MM.1S (cell line): ENCODE measurements at regions not wholly inside any gene's neighbourhood (a gene's known extent, or its start where the extent isn't known, plus 50 kb on each side); places are given as distances from the start of the nearest gene placed in this dataset.

Experiments used
- DNase-seq: peaks from one replicate; pipeline ENCODE4 v3.0.0-alpha.2; 2015
- H2AFZ ChIP-seq: fragments of 300-600 bp; sonication (generic); 2 replicates; pipeline ENCODE4 v1.6.0; 2016; ENCODE audit warnings: antibody characterized with exemption, low read length
- H3F3A ChIP-seq: fragments of 300-600 bp; sonication (generic); 2 replicates; pipeline ENCODE4 v1.6.1; 2016; ENCODE audit warnings: mild to moderate bottlenecking, antibody characterized with exemption, low read length, moderate library complexity, mixed read lengths; ENCODE audit not compliant: insufficient read depth
- H3K27ac ChIP-seq: fragments of 300-600 bp; sonication (generic); 2 replicates; pipeline ENCODE4 v1.5.1; 2016; ENCODE audit warnings: mild to moderate bottlenecking, low read length
- H3K27me3 ChIP-seq: fragments of 300-600 bp; sonication (generic); replicated peaks from 2 replicates; pipeline ENCODE4 v1.6.0; 2016; ENCODE audit warnings: low read length; ENCODE audit not compliant: insufficient read depth
- H3K36me3 ChIP-seq: fragments of 300-600 bp; sonication (generic); replicated peaks from 2 replicates; pipeline ENCODE4 v1.6.1; 2016; ENCODE audit warnings: mild to moderate bottlenecking, low read length, mixed read lengths; ENCODE audit not compliant: insufficient read depth
- H3K4me1 ChIP-seq: fragments of 300-600 bp; sonication (generic); 2 replicates; pipeline ENCODE4 v1.6.1; 2016; ENCODE audit warnings: low read length, mixed read lengths
- H3K4me2 ChIP-seq: fragments of 300-600 bp; sonication (generic); 2 replicates; pipeline ENCODE4 v1.6.0; 2016; ENCODE audit warnings: low read depth, low read length
- H3K4me3 ChIP-seq: fragments of 300-600 bp; sonication (generic); 2 replicates; pipeline ENCODE4 v1.5.1; 2016; ENCODE audit warnings: low read length, mixed read lengths
- H3K79me2 ChIP-seq: fragments of 300-600 bp; sonication (generic); 2 replicates; pipeline ENCODE4 v1.6.1; 2016; ENCODE audit warnings: mixed run types, low read length, mixed read lengths
- H3K9ac ChIP-seq: fragments of 300-600 bp; sonication (generic); 2 replicates; pipeline ENCODE4 v1.6.1; 2016; ENCODE audit warnings: low read length, mixed read lengths
- H3K9me2 ChIP-seq: fragments of 300-600 bp; sonication (generic); replicated peaks from 2 replicates; pipeline ENCODE4 v1.6.1; 2016; ENCODE audit warnings: mild to moderate bottlenecking, low read length, mixed read lengths; ENCODE audit not compliant: insufficient read depth
- H3K9me3 ChIP-seq: fragments of 300-600 bp; sonication (generic); replicated peaks from 2 replicates; pipeline ENCODE4 v1.6.1; 2016; ENCODE audit warnings: mild to moderate bottlenecking, low read length, mixed read lengths; ENCODE audit not compliant: insufficient read depth
- H4K20me1 ChIP-seq: fragments of 300-600 bp; sonication (generic); 2 replicates; pipeline ENCODE4 v1.6.1; 2016; ENCODE audit warnings: mild to moderate bottlenecking, low read length, moderate library complexity, mixed read lengths; ENCODE audit not compliant: insufficient read depth
- EZH2 ChIP-seq: fragments of 300-600 bp; sonication (generic); optimal IDR thresholded peaks from 2 replicates; pipeline ENCODE3; 2017; ENCODE audit warnings: low read depth, mild to moderate bottlenecking, antibody characterized with exemption, low read length, mixed read lengths
- EZH2phosphoT487 ChIP-seq: fragments of 300-600 bp; sonication (generic); IDR thresholded peaks from 2 replicates; pipeline ENCODE4 v1.6.1; 2018; ENCODE audit warnings: antibody characterized with exemption, low read length
- TF ChIP-seq, protein P1 (sequence below): fragments of 300-600 bp; sonication (generic); IDR thresholded peaks from 2 replicates; pipeline ENCODE4 v1.5.1; 2016; ENCODE audit warnings: antibody characterized with exemption, low read length, mixed read lengths

DNA sequence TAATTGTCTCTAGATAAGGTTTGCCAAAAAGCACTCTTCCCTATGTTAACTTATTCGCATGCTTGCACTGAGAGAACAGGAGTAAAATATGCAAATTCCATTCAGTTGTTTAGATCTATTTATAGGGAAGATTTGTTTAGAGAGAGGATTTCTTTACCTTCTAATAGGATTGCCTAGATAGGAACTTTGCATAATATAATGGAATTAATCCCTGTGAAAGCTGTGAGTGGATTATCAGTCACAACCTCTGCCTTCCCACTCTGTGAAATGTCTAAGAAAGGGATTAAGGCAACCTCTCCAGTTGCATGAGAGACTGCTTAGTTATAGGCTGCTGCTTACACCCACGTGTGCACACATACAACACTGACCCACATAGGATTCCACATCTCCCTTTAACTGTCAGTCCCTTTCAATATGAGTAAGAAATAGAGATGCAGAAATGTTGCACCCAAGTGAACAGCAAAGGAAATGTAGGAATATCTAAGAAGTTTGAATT is 83.2 kb downstream of the ALG10B start:
- no peaks in the 10 kb centered on the region for H3K9me2 ChIP-seq
- no peak overlapping the region for H3K4me2 ChIP-seq
- H3F3A ChIP-seq = no peaks in the 10 kb centered on the region
- no peaks in the 10 kb centered on the region for H3K79me2 ChIP-seq
- no peaks in the 10 kb centered on the region; the same call in 1 of the 2 replicates for H3K36me3 ChIP-seq
- no peaks in the 10 kb centered on the region for H4K20me1 ChIP-seq
- H3K9ac ChIP-seq = no peak overlapping the region
- H3K4me3 ChIP-seq = no peak overlapping the region
- DNase-seq = no peak
- H3K27ac ChIP-seq = no peak overlapping the region
- TF ChIP-seq EZH2phosphoT487 (no peak), EZH2 (no peak)
- TF ChIP-seq, protein P1, sequence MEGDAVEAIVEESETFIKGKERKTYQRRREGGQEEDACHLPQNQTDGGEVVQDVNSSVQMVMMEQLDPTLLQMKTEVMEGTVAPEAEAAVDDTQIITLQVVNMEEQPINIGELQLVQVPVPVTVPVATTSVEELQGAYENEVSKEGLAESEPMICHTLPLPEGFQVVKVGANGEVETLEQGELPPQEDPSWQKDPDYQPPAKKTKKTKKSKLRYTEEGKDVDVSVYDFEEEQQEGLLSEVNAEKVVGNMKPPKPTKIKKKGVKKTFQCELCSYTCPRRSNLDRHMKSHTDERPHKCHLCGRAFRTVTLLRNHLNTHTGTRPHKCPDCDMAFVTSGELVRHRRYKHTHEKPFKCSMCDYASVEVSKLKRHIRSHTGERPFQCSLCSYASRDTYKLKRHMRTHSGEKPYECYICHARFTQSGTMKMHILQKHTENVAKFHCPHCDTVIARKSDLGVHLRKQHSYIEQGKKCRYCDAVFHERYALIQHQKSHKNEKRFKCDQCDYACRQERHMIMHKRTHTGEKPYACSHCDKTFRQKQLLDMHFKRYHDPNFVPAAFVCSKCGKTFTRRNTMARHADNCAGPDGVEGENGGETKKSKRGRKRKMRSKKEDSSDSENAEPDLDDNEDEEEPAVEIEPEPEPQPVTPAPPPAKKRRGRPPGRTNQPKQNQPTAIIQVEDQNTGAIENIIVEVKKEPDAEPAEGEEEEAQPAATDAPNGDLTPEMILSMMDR = no peak
- H2AFZ ChIP-seq = no peak overlapping the region
- H3K9me3 ChIP-seq = no peaks in the 10 kb centered on the region
- no peaks in the 10 kb centered on the region for H3K27me3 ChIP-seq
- no peaks in the 10 kb centered on the region for H3K4me1 ChIP-seq

DNA sequence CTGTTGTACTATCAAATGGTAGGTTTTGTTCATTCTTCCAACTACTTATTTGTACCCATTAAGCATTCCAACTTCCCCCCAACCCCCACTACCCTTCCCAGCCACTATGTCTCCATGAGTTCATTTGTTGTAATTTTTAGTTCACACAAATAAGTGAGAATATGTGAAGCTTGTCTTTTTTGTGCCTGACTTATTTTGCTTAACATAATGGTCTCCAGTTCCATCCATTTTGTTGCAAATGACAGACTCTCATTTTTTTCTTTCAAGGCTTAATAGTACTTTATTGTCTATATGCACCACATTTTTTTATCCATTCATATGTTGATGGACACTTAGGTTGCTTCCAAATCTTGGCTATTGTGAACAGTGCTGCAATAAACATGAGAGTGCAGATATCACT is 86.2 kb downstream of the ALG10B start:
- H3K4me3 ChIP-seq = no peak overlapping the region
- H3F3A ChIP-seq = no peaks in the 10 kb centered on the region
- no peak overlapping the region for H3K4me2 ChIP-seq
- H3K4me1 ChIP-seq = no peaks in the 10 kb centered on the region
- no peak for DNase-seq
- H2AFZ ChIP-seq = no peak overlapping the region
- H3K27me3 ChIP-seq = no peaks in the 10 kb centered on the region
- no peaks in the 10 kb centered on the region for H3K79me2 ChIP-seq
- H3K9me3 ChIP-seq = no peaks in the 10 kb centered on the region
- no peaks in the 10 kb centered on the region for H3K9me2 ChIP-seq
- H4K20me1 ChIP-seq = no peaks in the 10 kb centered on the region
- H3K27ac ChIP-seq = no peak overlapping the region
- TF ChIP-seq EZH2 = no peak
- TF ChIP-seq EZH2phosphoT487 = no peak
- TF ChIP-seq, protein P1 = no peak
- H3K9ac ChIP-seq = no peak overlapping the region
- no peaks in the 10 kb centered on the region; the same call in 1 of the 2 replicates for H3K36me3 ChIP-seq

DNA sequence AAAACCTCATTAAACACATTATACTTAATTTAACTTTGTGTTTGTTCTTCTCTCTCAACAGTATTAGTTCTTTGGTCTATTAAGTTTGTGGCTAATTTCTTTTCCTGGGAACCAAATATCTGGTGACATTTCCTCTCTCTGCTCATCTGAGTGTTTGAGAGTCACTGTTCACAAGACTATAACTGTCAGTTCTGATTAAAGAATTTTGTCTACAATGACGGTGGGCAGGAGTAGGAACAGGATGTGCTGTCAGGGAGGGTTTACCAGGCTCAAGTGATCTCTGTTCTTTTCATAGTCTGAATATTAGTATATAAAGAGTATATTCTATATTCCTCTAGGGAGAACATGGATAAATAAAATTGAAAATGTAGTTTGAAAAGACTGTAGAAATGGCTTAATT is 92.9 kb downstream of the ALG10B start:
- H3K36me3 ChIP-seq = no peaks in the 10 kb centered on the region
- no peaks in the 10 kb centered on the region; the same call in 1 of the 2 replicates for H3K9me2 ChIP-seq
- no peaks in the 10 kb centered on the region for H3K9me3 ChIP-seq
- H4K20me1 ChIP-seq = no peaks in the 10 kb centered on the region
- H3K4me3 ChIP-seq = no peak overlapping the region
- no peak for DNase-seq
- no peak overlapping the region for H2AFZ ChIP-seq
- H3K27ac ChIP-seq = no peak overlapping the region
- H3F3A ChIP-seq = no peaks in the 10 kb centered on the region
- H3K4me2 ChIP-seq = no peak overlapping the region
- TF ChIP-seq, protein P1 = no peak
- TF ChIP-seq EZH2phosphoT487 (no peak), EZH2 (no peak)
- no peaks in the 10 kb centered on the region for H3K27me3 ChIP-seq
- no peaks in the 10 kb centered on the region for H3K4me1 ChIP-seq
- H3K9ac ChIP-seq = no peak overlapping the region
- H3K79me2 ChIP-seq = no peaks in the 10 kb centered on the region
